NT2/D1 (cell line): ENCODE measurements at regions not wholly inside any gene's neighbourhood (a gene's known extent, or its start where the extent isn't known, plus 50 kb on each side); places are given as distances from the start of the nearest gene placed in this dataset.

ENCODE experiments used
- SUZ12 ChIP-seq: IDR thresholded peaks from 2 replicates; pipeline ENCODE4 v1.6.1; 2011; ENCODE audit not compliant: insufficient read length, insufficient read depth; ENCODE audit errors: extremely low read depth
- YY1 ChIP-seq: IDR thresholded peaks from 2 replicates; pipeline ENCODE4 v1.6.1; 2011; ENCODE audit not compliant: insufficient read length, insufficient read depth
- ZNF274 ChIP-seq: IDR thresholded peaks from 2 replicates; pipeline ENCODE4 v1.6.1; 2011; ENCODE audit warnings: mild to moderate bottlenecking, low read depth, low read length

- TF ChIP-seq SUZ12 (no peak), ZNF274 (no peak), YY1 (no peak)
Measured at GRCh38 chr11:112320668-112321067, 60.0 kb upstream of the PLET1 start.
